22Rv1 (cell line): ENCODE measurements at regions not wholly inside any gene's neighbourhood (a gene's known extent, or its start where the extent isn't known, plus 50 kb on each side); places are given as distances from the start of the nearest gene placed in this dataset.

Experiments
- ZFX ChIP-seq: fragments of 450-650 bp; IDR thresholded peaks from 2 replicates; pipeline ENCODE4 v1.6.1; 2017; ENCODE audit warnings: antibody characterized with exemption, borderline replicate concordance
- TF ChIP-seq, protein P1 (sequence below): fragments of 450-650 bp; IDR thresholded peaks from 2 replicates; pipeline ENCODE4 v1.5.1; 2017; ENCODE audit warnings: mild to moderate bottlenecking

DNA sequence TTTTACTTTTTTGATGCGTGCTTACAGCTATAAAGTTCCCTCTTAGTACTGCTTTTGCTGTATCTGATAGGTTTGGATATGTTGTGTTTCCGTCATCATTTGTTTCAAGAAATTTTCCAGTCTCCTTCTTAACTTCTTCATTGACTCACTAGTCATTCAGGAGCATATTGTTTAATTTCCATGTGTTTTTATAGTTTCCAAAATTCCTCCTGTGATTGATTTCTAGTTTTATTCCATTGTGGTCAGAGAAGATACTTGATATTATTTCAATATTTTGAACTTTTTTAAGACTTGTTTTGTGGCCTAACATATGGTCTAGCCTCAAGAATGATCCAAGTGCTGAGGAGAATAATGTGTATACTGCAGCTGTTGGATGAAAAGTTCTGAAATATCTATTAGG lies 75.5 kb upstream of the CREB5 start:
- TF ChIP-seq, protein P1, sequence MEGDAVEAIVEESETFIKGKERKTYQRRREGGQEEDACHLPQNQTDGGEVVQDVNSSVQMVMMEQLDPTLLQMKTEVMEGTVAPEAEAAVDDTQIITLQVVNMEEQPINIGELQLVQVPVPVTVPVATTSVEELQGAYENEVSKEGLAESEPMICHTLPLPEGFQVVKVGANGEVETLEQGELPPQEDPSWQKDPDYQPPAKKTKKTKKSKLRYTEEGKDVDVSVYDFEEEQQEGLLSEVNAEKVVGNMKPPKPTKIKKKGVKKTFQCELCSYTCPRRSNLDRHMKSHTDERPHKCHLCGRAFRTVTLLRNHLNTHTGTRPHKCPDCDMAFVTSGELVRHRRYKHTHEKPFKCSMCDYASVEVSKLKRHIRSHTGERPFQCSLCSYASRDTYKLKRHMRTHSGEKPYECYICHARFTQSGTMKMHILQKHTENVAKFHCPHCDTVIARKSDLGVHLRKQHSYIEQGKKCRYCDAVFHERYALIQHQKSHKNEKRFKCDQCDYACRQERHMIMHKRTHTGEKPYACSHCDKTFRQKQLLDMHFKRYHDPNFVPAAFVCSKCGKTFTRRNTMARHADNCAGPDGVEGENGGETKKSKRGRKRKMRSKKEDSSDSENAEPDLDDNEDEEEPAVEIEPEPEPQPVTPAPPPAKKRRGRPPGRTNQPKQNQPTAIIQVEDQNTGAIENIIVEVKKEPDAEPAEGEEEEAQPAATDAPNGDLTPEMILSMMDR = no peak
- TF ChIP-seq ZFX = no peak
